Spleen (tissue), 11 donors: ENCODE measurements at regions not wholly inside any gene's neighbourhood (a gene's known extent, or its start where the extent isn't known, plus 50 kb on each side); places are given as distances from the start of the nearest gene placed in this dataset.
A peak's percentile ranks its signal among the peaks of the same experiment; 100 is the strongest.

Experiments used
- DNase-seq: peaks from one replicate; pipeline ENCODE4 v3.0.0-alpha.2; 2020
- H3K27ac ChIP-seq, 8 donors: fragments of 200-600 bp; sonication (generic) in 7 of 8; 1 replicate in 4 of 8; 2 replicates in 4 of 8; pipeline versions ENCODE4 v1.5.0 to v1.8.0; 2016 to 2021; ENCODE audit warnings: inconsistent platforms in 4 of 8, mild to moderate bottlenecking in 4 of 8, moderate library complexity in 1 of 8
- H3K27me3 ChIP-seq, 7 donors: fragments of 200-600 bp; sonication (generic) in 6 of 7; replicated peaks in 1 of 7; 1 replicate in 4 of 7; 2 replicates in 3 of 7; pipeline versions ENCODE4 v1.5.0 to v1.8.0; 2016 to 2021; ENCODE audit warnings: inconsistent platforms in 3 of 7, mild to moderate bottlenecking in 1 of 7
- H3K36me3 ChIP-seq, 6 donors: fragments of 200-600 bp; sonication (generic) in 5 of 6; 1 replicate in 4 of 6; 2 replicates in 2 of 6; pipeline versions ENCODE4 v1.5.0 to v1.8.0; 2016 to 2021; ENCODE audit warnings: inconsistent platforms in 2 of 6
- H3K4me1 ChIP-seq, 6 donors: fragments of 200-600 bp; sonication (generic) in 5 of 6; 1 replicate in 3 of 6; 2 replicates in 3 of 6; pipeline versions ENCODE4 v1.5.0 to v1.8.0; 2016 to 2021; ENCODE audit warnings: inconsistent platforms in 3 of 6
- H3K4me3 ChIP-seq, 8 donors: fragments of 200-600 bp; sonication (generic) in 7 of 8; 1 replicate in 4 of 8; 2 replicates in 4 of 8; pipeline versions ENCODE4 v1.5.0 to v1.8.0; 2016 to 2021; ENCODE audit warnings: inconsistent platforms in 4 of 8, mild to moderate bottlenecking in 4 of 8, moderate library complexity in 2 of 8
- H3K9me3 ChIP-seq, 8 donors: fragments of 200-600 bp; sonication (generic) in 7 of 8; 1 replicate in 4 of 8; 2 replicates in 4 of 8; pipeline versions ENCODE4 v1.5.0 to v1.8.0; 2016 to 2021; ENCODE audit warnings: inconsistent platforms in 4 of 8
- POLR2A ChIP-seq, 3 donors: fragments of 450-650 bp; IDR thresholded peaks; one replicate each; pipeline ENCODE4 v1.5.1; 2017; ENCODE audit warnings: antibody characterized with exemption in 3 of 3, mild to moderate bottlenecking in 1 of 3
- POLR2AphosphoS5 ChIP-seq, 3 donors: sonication (generic); formaldehyde crosslinking; IDR thresholded peaks; one replicate each; pipeline ENCODE4 v1.5.1; 2017; ENCODE audit warnings: antibody characterized with exemption in 3 of 3
- WGBS, 5 donors: extraction: QIAGEN DNeasy Blood & Tissue Kit in 3 of 5; methylation state at CpG; one replicate each; pipeline versions ENCODE4 v1.1.5 to v1.1.7; 2013 to 2018; 5-methylcytosine and 5-hydroxymethylcytosine counted together
- intact Hi-C: fragments of 100-400 bp; cut with DNase I; formaldehyde crosslinking; loops from one replicate; pipeline ENCODE4 v1.15.0; 2023; ENCODE audit warnings: low total_unique reads
- TF ChIP-seq, protein P1 (sequence below), 11 experiments: fragments of 200-600 bp in 7 of 11; fragments of 450-650 bp in 4 of 11; sonication (generic) in 4 of 11; IDR thresholded peaks in 8 of 11; conservative IDR thresholded peaks in 3 of 11; 1 replicate in 7 of 11; 2 replicates in 4 of 11; pipeline versions ENCODE4 v1.4.0 to v1.8.0; 2016 to 2021; ENCODE audit warnings: antibody characterized with exemption in 11 of 11, inconsistent platforms in 4 of 11, mild to moderate bottlenecking in 1 of 11
- donor health status: healthy with polysubstance abuse.
- donor health status: DM: no; HTN: no; CAD: no; lungs with moderate emphysema.
- donor health status: DM: no; HTN: no; CAD: no.
- donor health status: Bipolar disorder and iron deficiency.
- donor health status: healthy.
- donor health status: DM: no; HTN: no; CAD: no.
- donor health status: DM: yes; HTN: yes; CAD: no.

- Histone ChIP-seq H3K27ac (no peak overlapping the region), H3K4me3 (no peak overlapping the region), H3K36me3 (no peaks in the 10 kb centered on the region), H3K4me1 (peaks cover 0 to 11% (median 7%) of the 10 kb centered on the region in 6 donors), H3K27me3 (no peaks in the 10 kb centered on the region), H3K9me3 (no peaks in the 10 kb centered on the region)
- intact Hi-C loops, result loop anchor here (5.0 to 10.0 kb wide), 5 partner anchors 201 to 911 kb away; no protein-coding TSS in a partner anchor
- no peak for DNase-seq
- 88 to 97% (median 96%) methylated on average over 12 to 13 of the region's 13 CpGs for WGBS, 5 donors
- TF ChIP-seq POLR2A (IDR thresholded peaks at IDR 0.05) (no peak), POLR2AphosphoS5 (IDR thresholded peaks at IDR 0.05) (no peak)
- TF ChIP-seq, protein P1, sequence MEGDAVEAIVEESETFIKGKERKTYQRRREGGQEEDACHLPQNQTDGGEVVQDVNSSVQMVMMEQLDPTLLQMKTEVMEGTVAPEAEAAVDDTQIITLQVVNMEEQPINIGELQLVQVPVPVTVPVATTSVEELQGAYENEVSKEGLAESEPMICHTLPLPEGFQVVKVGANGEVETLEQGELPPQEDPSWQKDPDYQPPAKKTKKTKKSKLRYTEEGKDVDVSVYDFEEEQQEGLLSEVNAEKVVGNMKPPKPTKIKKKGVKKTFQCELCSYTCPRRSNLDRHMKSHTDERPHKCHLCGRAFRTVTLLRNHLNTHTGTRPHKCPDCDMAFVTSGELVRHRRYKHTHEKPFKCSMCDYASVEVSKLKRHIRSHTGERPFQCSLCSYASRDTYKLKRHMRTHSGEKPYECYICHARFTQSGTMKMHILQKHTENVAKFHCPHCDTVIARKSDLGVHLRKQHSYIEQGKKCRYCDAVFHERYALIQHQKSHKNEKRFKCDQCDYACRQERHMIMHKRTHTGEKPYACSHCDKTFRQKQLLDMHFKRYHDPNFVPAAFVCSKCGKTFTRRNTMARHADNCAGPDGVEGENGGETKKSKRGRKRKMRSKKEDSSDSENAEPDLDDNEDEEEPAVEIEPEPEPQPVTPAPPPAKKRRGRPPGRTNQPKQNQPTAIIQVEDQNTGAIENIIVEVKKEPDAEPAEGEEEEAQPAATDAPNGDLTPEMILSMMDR (IDR thresholded peaks at IDR 0.05 in 8 of 11, conservative IDR thresholded peaks at IDR 0.05 in 3 of 11), result no peak
These were observed 173.8 kb downstream of the KATNAL1 start for GRCh38 chr13:30133554-30133912.

DNA sequence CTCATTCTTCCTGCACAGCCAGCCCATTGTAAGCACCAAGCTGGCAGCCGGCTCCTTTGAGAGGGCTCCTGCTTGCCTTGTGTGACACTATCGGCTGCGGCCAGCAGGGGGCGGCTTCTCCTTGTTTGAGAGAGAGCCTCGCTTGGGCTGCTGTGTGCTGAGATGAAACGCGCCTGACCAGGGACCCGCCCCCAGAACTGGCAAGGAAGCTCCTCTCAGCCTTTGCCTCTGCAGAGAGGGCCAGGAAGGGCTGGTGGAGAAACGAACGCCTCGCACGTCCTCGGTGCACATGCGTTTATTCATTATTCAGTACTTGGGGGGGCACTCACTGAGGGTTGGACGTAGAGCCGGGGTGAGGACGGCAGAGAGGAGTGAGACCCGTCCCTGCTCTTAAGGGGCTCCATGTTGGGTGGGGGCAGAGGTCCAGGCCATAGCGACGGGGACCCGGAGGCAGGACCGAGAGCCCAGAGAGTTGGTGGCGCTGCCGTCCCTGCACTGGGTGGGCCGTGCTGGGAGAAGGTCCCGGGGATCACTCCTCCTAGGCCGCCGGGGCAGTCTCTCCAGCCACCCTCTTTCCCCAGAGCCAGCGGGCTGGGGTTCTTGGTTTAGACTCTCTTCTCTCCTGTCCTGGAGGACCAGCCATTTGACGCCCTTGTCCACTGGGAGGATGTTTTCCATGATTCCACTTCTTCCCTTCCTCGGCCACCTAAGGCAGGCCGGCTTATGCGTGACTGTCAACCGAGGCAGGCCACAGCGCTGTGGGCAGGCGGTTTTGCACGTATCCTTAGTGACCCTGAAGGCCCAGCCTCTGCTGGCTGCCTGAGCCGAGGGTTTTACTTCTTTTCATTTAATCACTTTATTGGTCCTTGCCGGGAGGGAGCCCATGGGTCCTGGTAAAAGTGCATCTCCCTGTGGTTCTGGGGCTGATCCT is 174.5 kb downstream of the KATNAL1 start:
- Histone ChIP-seq H3K9me3 (no peaks in the 10 kb centered on the region), H3K27ac (no peak overlapping the region), H3K27me3 (no peaks in the 10 kb centered on the region), H3K4me1 (peaks cover 0 to 11% (median 7%) of the 10 kb centered on the region in 6 donors), H3K36me3 (no peaks in the 10 kb centered on the region), H3K4me3 (peak overlapping the region in 1 of 8 donors; percentile 35)
- DNase-seq, result peak; percentile 99
- WGBS, 5 donors, result 55 to 59% (median 56%) methylated on average over 39 of the region's 39 CpGs
- TF ChIP-seq POLR2A (IDR thresholded peaks at IDR 0.05) (no peak), POLR2AphosphoS5 (IDR thresholded peaks at IDR 0.05) (peak; percentile 53 to 64 (median 60))
- TF ChIP-seq, protein P1 (IDR thresholded peaks at IDR 0.05 in 8 of 11, conservative IDR thresholded peaks at IDR 0.05 in 3 of 11), result peak; percentile 88 to 98 (median 94)
- intact Hi-C loops, result loop anchor here (5.0 to 10.0 kb wide), 5 partner anchors 202 to 912 kb away; no protein-coding TSS in a partner anchor

- intact Hi-C loops, result loop anchor here (10.0 kb wide), 1 partner anchor 275 kb away; the partner anchor contains the start of gene UBL3
These were observed 177.9 kb downstream of the KATNAL1 start for GRCh38 chr13:30129411-30129810.

More at GRCh38 chr13:30129411-30129810, 177.9 kb downstream of the KATNAL1 start:
- Histone ChIP-seq H3K4me3 (no peak overlapping the region), H3K36me3 (no peaks in the 10 kb centered on the region), H3K4me1 (peaks cover 0 to 11% (median 7%) of the 10 kb centered on the region in 6 donors), H3K9me3 (no peaks in the 10 kb centered on the region), H3K27me3 (no peaks in the 10 kb centered on the region), H3K27ac (no peak overlapping the region)
- DNase-seq, result no peak
- 77 to 95% (median 85%) methylated on average over 2 of the region's 2 CpGs for WGBS, 5 donors
- no peak for TF ChIP-seq POLR2AphosphoS5 (IDR thresholded peaks at IDR 0.05)
- TF ChIP-seq, protein P1 (IDR thresholded peaks at IDR 0.05 in 8 of 11, conservative IDR thresholded peaks at IDR 0.05 in 3 of 11), result no peak
- TF ChIP-seq POLR2A (IDR thresholded peaks at IDR 0.05), result no peak
